SH-SY5Y (cell line): ENCODE measurements at regions not wholly inside any gene's neighbourhood (a gene's known extent, or its start where the extent isn't known, plus 50 kb on each side); places are given as distances from the start of the nearest gene placed in this dataset.

Source experiments
- GATA2 ChIP-seq: IDR thresholded peaks from 2 replicates; pipeline ENCODE4 v1.6.1; 2011; ENCODE audit warnings: mild to moderate bottlenecking, low read depth, low read length
- GATA3 ChIP-seq: IDR thresholded peaks from 2 replicates; pipeline ENCODE4 v1.6.1; 2011; ENCODE audit warnings: low read depth, mild to moderate bottlenecking, low read length, moderate library complexity

- no peak for TF ChIP-seq GATA3
- TF ChIP-seq GATA2: no peak
These were observed 516.8 kb downstream of the ACTR3B start for GRCh38 chr7:153276394-153276793.
